ENCODE measurements at regions not wholly inside any gene's neighbourhood (a gene's known extent, or its start where the extent isn't known, plus 50 kb on each side); places are given as distances from the start of the nearest gene placed in this dataset.

GRCh38 chr12:69007101-69007854 lies 74.3 kb upstream of the CPM start:
- TF ChIP-seq CTCF (conservative IDR thresholded peaks at IDR 0.05; ENCODE audit: low read length) (no peak), EZH2phosphoT487 (IDR thresholded peaks at IDR 0.05; ENCODE audit: borderline replicate concordance, low read depth, low read length) (no peak)
